ENCODE measurements at regions not wholly inside any gene's neighbourhood (a gene's known extent, or its start where the extent isn't known, plus 50 kb on each side); places are given as distances from the start of the nearest gene placed in this dataset.

- no peak overlapping the region for H2BK12ac ChIP-seq (ENCODE audit: insufficient read length, low read depth, low read length)
- no CpG with 5 or more reads among the region's 6 CpGs for WGBS (ENCODE audit: extremely low coverage, insufficient read length, low lambda C conversion rate)
- DNase-seq, result no peak
- no peak overlapping the region for H4K5ac ChIP-seq (ENCODE audit: insufficient read length, low read depth, low read length)
- H3K79me1 ChIP-seq (ENCODE audit: insufficient read depth, low read depth, low read length, poor library complexity, severe bottlenecking), result no peaks in the 10 kb centered on the region
- H3K23ac ChIP-seq (ENCODE audit: insufficient read length, low read depth, low read length), result no peak overlapping the region
- no peak overlapping the region for H3K14ac ChIP-seq (ENCODE audit: insufficient read depth, low read length)
- H4K8ac ChIP-seq (replicated peaks; ENCODE audit: insufficient read length, low read depth, low read length), result no peak overlapping the region
- H4K20me1 ChIP-seq (ENCODE audit: control insufficient read depth, insufficient read depth, insufficient read length), result no peaks in the 10 kb centered on the region
- H2BK20ac ChIP-seq (ENCODE audit: low read depth, low read length, poor library complexity, severe bottlenecking), result no peak overlapping the region
- no peaks in the 10 kb centered on the region for H3K23me2 ChIP-seq (ENCODE audit: insufficient read length, low read depth, low read length, poor library complexity, severe bottlenecking)
- no peak overlapping the region for H3K27ac Mint-ChIP-seq
- no peak overlapping the region for H3K4me2 ChIP-seq (ENCODE audit: insufficient read depth, insufficient read length, low read length)
- H3K79me2 ChIP-seq (ENCODE audit: insufficient read depth, low read length), result no peaks in the 10 kb centered on the region
- H3K27me3 ChIP-seq (ENCODE audit: insufficient read depth, low read length), result no peaks in the 10 kb centered on the region
- H2BK15ac ChIP-seq (ENCODE audit: low read depth, low read length), result no peak overlapping the region
- no peak overlapping the region for H3K27ac ChIP-seq (ENCODE audit: insufficient read length, low read depth, low read length)
- no peak overlapping the region for H2AFZ ChIP-seq (ENCODE audit: low read length)
- peaks cover under 1% of the 10 kb centered on the region; the same call in 1 of the 2 replicates for H3K4me1 ChIP-seq (ENCODE audit: insufficient read depth, low read length)
- TF ChIP-seq CTCF (conservative IDR thresholded peaks at IDR 0.05), result no peak
- no peak overlapping the region for H4K91ac ChIP-seq (ENCODE audit: insufficient read length, low read depth, low read length)
- H3K18ac ChIP-seq (ENCODE audit: insufficient read length, low read depth, low read length), result no peak overlapping the region
- no peak overlapping the region for H3K4ac ChIP-seq (ENCODE audit: low read depth, low read length)
- H3K27me3 Mint-ChIP-seq (ENCODE audit: low read depth), result peaks cover 4% of the 10 kb centered on the region; the same call in 1 of the 2 replicates
- peaks cover 11 to 13% of the 10 kb centered on the region in 2 experiments for H3K9me3 Mint-ChIP-seq
- H2BK5ac ChIP-seq (ENCODE audit: insufficient read length, low read length), result no peak overlapping the region
- H3K4me1 Mint-ChIP-seq, result peaks cover 4 to 5% of the 10 kb centered on the region in 2 experiments
- H3K36me3 Mint-ChIP-seq (ENCODE audit: insufficient read depth in 1 of 3, low read depth in 3 of 3), result peaks cover 0 to 14% (median 3%) of the 10 kb centered on the region in 3 experiments; a peak in 4 of 7 replicates
- no peaks in the 10 kb centered on the region for H3K9me3 ChIP-seq (ENCODE audit: control insufficient read depth, low read depth, low read length)
- H3K9ac ChIP-seq (ENCODE audit: extremely low read depth, insufficient read length, low read length), result no peak overlapping the region
- H2BK120ac ChIP-seq (ENCODE audit: low read depth, low read length, poor library complexity, severe bottlenecking), result no peak overlapping the region
- no peak overlapping the region for H3K56ac ChIP-seq (ENCODE audit: insufficient read length, low read depth, low read length)
- H3K4me3 Mint-ChIP-seq, result no peak overlapping the region
- no peak overlapping the region for H3T11ph ChIP-seq (ENCODE audit: low read length)
- H2AK5ac ChIP-seq (ENCODE audit: insufficient read length, low read length), result no peak overlapping the region
Measured at GRCh38 chr4:40688446-40689095, 58.9 kb upstream of the RBM47 start.
